PC-9 (cell line): ENCODE measurements at regions not wholly inside any gene's neighbourhood (a gene's known extent, or its start where the extent isn't known, plus 50 kb on each side); places are given as distances from the start of the nearest gene placed in this dataset.

Experiments
- BruUV-seq: library from RNA; stranded (reverse); fragments of 400-500 nt; replicated peaks from 2 replicates; lab custom pipeline; 2021; lab: Mats Ljungman, UMichigan
- CTCF ChIA-PET: fragments of 300-600 bp; sonication (Branson Sonifier 250); formaldehyde crosslinking; loops from one replicate; lab custom pipeline; 2022; ENCODE audit warnings: antibody characterized with exemption; lab: Charles Lee
- POLR2A ChIA-PET: fragments of 300-600 bp; sonication (Branson Sonifier 250); formaldehyde crosslinking; loops from one replicate; lab custom pipeline; 2022; ENCODE audit warnings: antibody characterized with exemption; ENCODE audit not compliant: unreplicated experiment; lab: Charles Lee
- DNase-seq, 2 experiments: peaks; one replicate each; pipeline versions ENCODE4 v3.0.0 to v3.0.0-alpha.2; 2015 to 2022; ENCODE audit warnings: mixed read lengths in 1 of 2
- H2AFZ ChIP-seq: fragments of 200-600 bp; sonication (generic); 2 replicates; pipeline ENCODE4 v1.8.1; 2017; ENCODE audit warnings: antibody characterized with exemption
- H3F3A ChIP-seq: fragments of 200-600 bp; sonication (generic); 2 replicates; pipeline ENCODE4 v1.8.1; 2017; ENCODE audit warnings: antibody characterized with exemption, mild to moderate bottlenecking, low read depth; ENCODE audit not compliant: insufficient read depth
- H3K27ac ChIP-seq: fragments of 200-600 bp; sonication (generic); 2 replicates; pipeline ENCODE4 v1.6.1; 2016; ENCODE audit warnings: mixed run types
- H3K27me3 ChIP-seq: fragments of 200-600 bp; sonication (generic); 2 replicates; pipeline ENCODE4 v1.6.1; 2016; ENCODE audit warnings: low read depth, mixed run types; ENCODE audit not compliant: insufficient read depth
- H3K36me3 ChIP-seq: fragments of 200-600 bp; sonication (generic); 2 replicates; pipeline ENCODE4 v1.6.1; 2016; ENCODE audit warnings: low read depth, mixed run types
- H3K4me1 ChIP-seq: fragments of 200-600 bp; sonication (generic); replicated peaks from 2 replicates; pipeline ENCODE4 v1.6.1; 2016; ENCODE audit warnings: mixed run types; ENCODE audit not compliant: insufficient read depth
- H3K4me2 ChIP-seq: fragments of 200-600 bp; sonication (generic); 2 replicates; pipeline ENCODE4 v1.6.1; 2017; ENCODE audit warnings: mixed run types
- H3K4me3 ChIP-seq: fragments of 200-600 bp; sonication (generic); 2 replicates; pipeline ENCODE4 v1.6.1; 2016; ENCODE audit warnings: mixed run types
- H3K79me2 ChIP-seq: fragments of 200-600 bp; sonication (generic); 2 replicates; pipeline ENCODE4 v1.6.1; 2017; ENCODE audit warnings: low read depth, mixed run types
- H3K9me2 ChIP-seq: fragments of 200-600 bp; sonication (generic); 2 replicates; pipeline ENCODE4 v1.8.1; 2017; ENCODE audit warnings: mild to moderate bottlenecking; ENCODE audit not compliant: insufficient read depth
- H3K9me3 ChIP-seq: fragments of 200-600 bp; sonication (generic); 2 replicates; pipeline ENCODE4 v1.8.1; 2016; ENCODE audit warnings: low read depth; ENCODE audit not compliant: insufficient read depth
- H4K20me1 ChIP-seq: fragments of 200-600 bp; sonication (generic); 2 replicates; pipeline ENCODE4 v1.8.1; 2017; ENCODE audit not compliant: insufficient read depth
- EZH2 ChIP-seq: fragments of 200-600 bp; sonication (generic); IDR thresholded peaks from 2 replicates; pipeline ENCODE4 v1.8.0; 2017; ENCODE audit warnings: antibody characterized with exemption, low read depth
- intact Hi-C: fragments of 100-400 bp; cut with micrococcal nuclease; formaldehyde crosslinking; loops from one replicate; pipeline ENCODE4 v1.10.0; 2022; ENCODE audit not compliant: unreplicated experiment
- TF ChIP-seq, protein P1 (sequence below): fragments of 200-600 bp; sonication (generic); conservative IDR thresholded peaks from 2 replicates; pipeline ENCODE4 v1.6.1; 2017; ENCODE audit warnings: mixed run types, antibody characterized with exemption, mild to moderate bottlenecking, moderate library complexity

DNA sequence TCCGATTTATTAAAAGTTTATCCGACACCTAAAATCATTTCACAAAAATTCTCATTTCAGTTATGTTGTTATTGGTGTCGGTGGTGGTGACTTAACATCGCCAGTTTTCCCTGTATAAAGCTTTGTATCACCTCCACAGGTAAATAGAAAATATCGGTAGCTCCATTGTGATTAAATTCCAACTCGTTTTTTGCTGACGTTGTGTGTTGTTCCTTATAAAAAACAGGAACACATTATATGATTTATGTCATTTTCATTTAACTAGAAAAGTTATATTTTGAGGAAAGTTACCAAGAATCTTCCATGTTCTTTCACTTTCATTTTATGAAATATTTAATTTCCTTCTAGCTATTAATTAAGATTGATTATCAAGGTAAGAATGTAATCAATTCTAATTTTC, 635.9 kb downstream of the CDH18 start:
- no peaks in the 10 kb centered on the region for H3F3A ChIP-seq

DNA sequence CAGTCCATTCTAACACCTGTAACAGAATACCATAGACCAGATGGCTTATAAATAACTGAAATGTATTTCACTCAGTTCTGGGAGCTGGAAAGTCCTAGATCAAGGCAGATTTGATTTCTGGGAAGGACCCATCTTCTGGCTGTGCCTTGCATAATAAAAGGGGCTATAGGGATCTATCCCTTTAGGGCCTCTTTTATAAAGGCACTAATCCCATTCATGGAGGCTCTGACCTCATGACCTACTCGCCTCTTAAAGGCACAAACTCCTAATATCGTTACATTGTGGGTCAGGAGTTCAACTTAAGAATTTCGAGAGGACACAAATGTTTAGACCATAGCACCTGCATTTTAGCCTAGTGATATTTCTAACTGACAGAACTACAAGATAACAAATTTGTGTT, 619.0 kb downstream of the CDH18 start:
- H3K4me2 ChIP-seq, result no peak overlapping the region
- no peak for TF ChIP-seq EZH2
- TF ChIP-seq, protein P1, sequence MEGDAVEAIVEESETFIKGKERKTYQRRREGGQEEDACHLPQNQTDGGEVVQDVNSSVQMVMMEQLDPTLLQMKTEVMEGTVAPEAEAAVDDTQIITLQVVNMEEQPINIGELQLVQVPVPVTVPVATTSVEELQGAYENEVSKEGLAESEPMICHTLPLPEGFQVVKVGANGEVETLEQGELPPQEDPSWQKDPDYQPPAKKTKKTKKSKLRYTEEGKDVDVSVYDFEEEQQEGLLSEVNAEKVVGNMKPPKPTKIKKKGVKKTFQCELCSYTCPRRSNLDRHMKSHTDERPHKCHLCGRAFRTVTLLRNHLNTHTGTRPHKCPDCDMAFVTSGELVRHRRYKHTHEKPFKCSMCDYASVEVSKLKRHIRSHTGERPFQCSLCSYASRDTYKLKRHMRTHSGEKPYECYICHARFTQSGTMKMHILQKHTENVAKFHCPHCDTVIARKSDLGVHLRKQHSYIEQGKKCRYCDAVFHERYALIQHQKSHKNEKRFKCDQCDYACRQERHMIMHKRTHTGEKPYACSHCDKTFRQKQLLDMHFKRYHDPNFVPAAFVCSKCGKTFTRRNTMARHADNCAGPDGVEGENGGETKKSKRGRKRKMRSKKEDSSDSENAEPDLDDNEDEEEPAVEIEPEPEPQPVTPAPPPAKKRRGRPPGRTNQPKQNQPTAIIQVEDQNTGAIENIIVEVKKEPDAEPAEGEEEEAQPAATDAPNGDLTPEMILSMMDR, result no peak
- ChIA-PET POLR2A (no interaction called here), CTCF (no interaction called here)
- no peak overlapping the region for H3K4me3 ChIP-seq
- no peak overlapping the region for H3K27ac ChIP-seq
- no peaks in the 10 kb centered on the region for H3K4me1 ChIP-seq
- H3K79me2 ChIP-seq, result no peaks in the 10 kb centered on the region
- no peak overlapping the region for H2AFZ ChIP-seq
- no peak for DNase-seq
- H3K27me3 ChIP-seq, result no peaks in the 10 kb centered on the region
- intact Hi-C loops, result no loop called here
- H3K36me3 ChIP-seq, result no peaks in the 10 kb centered on the region
- no peaks in the 10 kb centered on the region for H3K9me2 ChIP-seq
- no TSS peak for BruUV-seq
- H3F3A ChIP-seq, result no peaks in the 10 kb centered on the region
- H4K20me1 ChIP-seq, result no peaks in the 10 kb centered on the region
- H3K9me3 ChIP-seq, result no peaks in the 10 kb centered on the region

More for the DNA sequence above, 635.9 kb downstream of the CDH18 start:
- Histone ChIP-seq H3K36me3 (no peaks in the 10 kb centered on the region), H3K27me3 (no peaks in the 10 kb centered on the region), H3K27ac (no peak overlapping the region), H3K4me2 (no peak overlapping the region), H3K79me2 (no peaks in the 10 kb centered on the region), H3K9me2 (no peaks in the 10 kb centered on the region), H3K4me1 (no peaks in the 10 kb centered on the region), H4K20me1 (no peaks in the 10 kb centered on the region), H3K4me3 (no peak overlapping the region), H3K9me3 (no peaks in the 10 kb centered on the region), H2AFZ (no peak overlapping the region)
- TF ChIP-seq, protein P1, result no peak
- no peak for TF ChIP-seq EZH2
- POLR2A ChIA-PET, result interaction anchor here (0.5 kb wide), 1 partner anchor 20 kb away, joined by 4 read pairs; no protein-coding TSS in a partner anchor
- DNase-seq, result no peak
- intact Hi-C loops, result no loop called here
- no TSS peak for BruUV-seq
- CTCF ChIA-PET, result interaction anchor here (0.7 kb wide), 1 partner anchor 868 kb away, joined by 5 read pairs; no protein-coding TSS in a partner anchor

DNA sequence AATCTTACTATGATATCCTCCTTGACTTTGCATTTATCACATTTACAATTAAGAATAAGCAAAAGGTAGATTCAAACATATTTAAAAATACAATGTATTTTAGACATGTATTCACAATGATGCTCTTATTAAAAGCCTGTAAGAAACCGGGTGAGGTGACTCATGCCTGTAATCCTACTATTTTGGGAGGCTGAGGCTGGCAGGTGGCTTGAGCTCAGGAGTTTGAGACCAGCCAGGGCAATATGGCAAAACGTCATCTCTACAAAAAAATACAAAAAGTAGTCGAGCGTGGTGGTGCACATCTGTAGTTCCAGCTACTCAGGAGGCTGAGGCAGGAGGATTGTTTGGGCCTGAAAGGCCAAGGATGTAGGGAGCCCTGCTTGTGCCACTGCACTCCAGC, 618.4 kb downstream of the CDH18 start:
- no peak overlapping the region for H3K27ac ChIP-seq
- BruUV-seq, result no TSS peak
- TF ChIP-seq EZH2, result no peak
- TF ChIP-seq, protein P1, result no peak
- H3K4me1 ChIP-seq, result no peaks in the 10 kb centered on the region
- ChIA-PET POLR2A (no interaction called here), CTCF (no interaction called here)
- H3K79me2 ChIP-seq, result no peaks in the 10 kb centered on the region
- no peaks in the 10 kb centered on the region for H3K9me3 ChIP-seq
- no peaks in the 10 kb centered on the region for H4K20me1 ChIP-seq
- H3K4me2 ChIP-seq, result no peak overlapping the region
- no peaks in the 10 kb centered on the region for H3F3A ChIP-seq
- no peak for DNase-seq
- no peaks in the 10 kb centered on the region for H3K9me2 ChIP-seq
- no peak overlapping the region for H3K4me3 ChIP-seq
- H3K27me3 ChIP-seq, result no peaks in the 10 kb centered on the region
- intact Hi-C loops, result no loop called here
- no peaks in the 10 kb centered on the region for H3K36me3 ChIP-seq
- no peak overlapping the region for H2AFZ ChIP-seq
